ENCODE measurements at regions not wholly inside any gene's neighbourhood (a gene's known extent, or its start where the extent isn't known, plus 50 kb on each side); places are given as distances from the start of the nearest gene placed in this dataset.

GRCh38 chr10:3397231-3397630 lies 224.6 kb upstream of the PITRM1 start:
- Histone ChIP-seq H3K4me1 (ENCODE audit: control insufficient read depth in 1 of 2, insufficient read depth in 2 of 2, low read depth in 1 of 2, low read length in 1 of 2) (peaks cover 16 to 64% of the 10 kb centered on the region in 2 experiments; a peak in 3 of 4 replicates), H3K4me3 (ENCODE audit: low read depth in 2 of 2, low read length in 1 of 2) (no peak overlapping the region), H3K27me3 (ENCODE audit: insufficient read depth) (no peaks in the 10 kb centered on the region), H3K36me3 (replicated peaks in 1 of 2; ENCODE audit: control insufficient read depth in 1 of 2, insufficient read depth in 2 of 2, low read length in 1 of 2) (no peaks in the 10 kb centered on the region), H2AFZ (ENCODE audit: low read depth) (no peak overlapping the region), H3K79me2 (ENCODE audit: insufficient read depth) (no peaks in the 10 kb centered on the region), H3K4me2 (no peak overlapping the region), H3F3A (replicated peaks; ENCODE audit: insufficient read depth) (peaks cover 10% of the 10 kb centered on the region), H3K9ac (no peak overlapping the region), H3K9me3 (no peaks in the 10 kb centered on the region), H4K20me1 (ENCODE audit: insufficient read depth) (no peaks in the 10 kb centered on the region), H3K9me2 (no peaks in the 10 kb centered on the region), H3K27ac (ENCODE audit: low read depth in 2 of 2, low read length in 1 of 2) (peak overlapping the region; percentile 10 to 97; a peak in 1 of 4 replicates)
- POLR2A ChIA-PET = interaction anchor here (3.2 kb wide), 1 partner anchor 387 kb away, joined by 24 read pairs; the partner anchor contains the start of gene KLF6
- CTCF ChIA-PET = interaction anchor here (0.6 to 1.2 kb wide), 3 partner anchors 129 to 1259 kb away, joined by 3 to 5 read pairs (median 4); no protein-coding TSS in a partner anchor
- TF ChIP-seq POLR2AphosphoS5 (IDR thresholded peaks at IDR 0.05; ENCODE audit: low read depth, low read length) (no peak), SIN3A (IDR thresholded peaks at IDR 0.05; ENCODE audit: borderline replicate concordance, low read depth, low read length) (no peak)
- 71% methylated on average over 4 of the region's 4 CpGs for WGBS (ENCODE audit: low lambda C conversion rate)
- no peak for DNase-seq

DNA sequence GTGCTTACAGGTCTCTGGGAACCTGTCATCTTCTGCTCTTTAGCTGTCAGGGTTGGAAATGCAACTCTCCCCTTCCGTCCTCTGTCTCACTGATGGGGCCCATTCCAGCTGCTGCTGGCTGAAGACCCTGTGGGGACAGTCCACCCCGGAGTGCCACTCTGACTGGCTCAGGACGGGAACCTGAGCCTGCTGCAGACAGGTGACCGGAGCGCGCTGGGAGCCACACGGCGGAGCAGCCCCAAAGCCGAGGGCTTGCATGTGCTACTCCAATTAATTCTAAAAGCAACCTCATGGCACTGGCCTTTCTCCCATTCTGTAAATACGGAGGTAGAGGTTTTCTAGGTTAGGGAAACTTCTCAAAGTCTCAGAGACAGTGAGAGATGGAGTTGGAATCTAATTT lies 223.5 kb upstream of the PITRM1 start:
- H3K27me3 ChIP-seq (ENCODE audit: insufficient read depth) = no peaks in the 10 kb centered on the region
- no peaks in the 10 kb centered on the region for H3K79me2 ChIP-seq (ENCODE audit: insufficient read depth)
- 84% methylated on average over 10 of the region's 10 CpGs for WGBS (ENCODE audit: low lambda C conversion rate)
- ChIA-PET CTCF (interaction anchor here (0.8 to 2.4 kb wide), 3 partner anchors 9 to 203 kb away, joined by 3 to 10 read pairs (median 3); no protein-coding TSS in a partner anchor), POLR2A (interaction anchor here (3.2 kb wide), 1 partner anchor 388 kb away, joined by 24 read pairs; the partner anchor contains the start of gene KLF6)
- H3F3A ChIP-seq (replicated peaks; ENCODE audit: insufficient read depth) = peaks cover 2% of the 10 kb centered on the region
- peak; percentile 39 for DNase-seq
- no peak overlapping the region for H3K9ac ChIP-seq
- no peaks in the 10 kb centered on the region for H4K20me1 ChIP-seq (ENCODE audit: insufficient read depth)
- no peak overlapping the region for H2AFZ ChIP-seq (ENCODE audit: low read depth)
- H3K4me1 ChIP-seq (ENCODE audit: control insufficient read depth in 1 of 2, insufficient read depth in 2 of 2, low read depth in 1 of 2, low read length in 1 of 2) = peaks cover 11 to 65% of the 10 kb centered on the region in 2 experiments; a peak in 3 of 4 replicates
- no peaks in the 10 kb centered on the region for H3K9me3 ChIP-seq
- no peak overlapping the region for H3K4me3 ChIP-seq (ENCODE audit: low read depth in 2 of 2, low read length in 1 of 2)
- no peak overlapping the region for H3K4me2 ChIP-seq
- H3K36me3 ChIP-seq (replicated peaks in 1 of 2; ENCODE audit: control insufficient read depth in 1 of 2, insufficient read depth in 2 of 2, low read length in 1 of 2) = no peaks in the 10 kb centered on the region
- H3K9me2 ChIP-seq = no peaks in the 10 kb centered on the region
- TF ChIP-seq YY1 (IDR thresholded peaks at IDR 0.05; ENCODE audit: low read depth) (no peak), EZH2phosphoT487 (IDR thresholded peaks at IDR 0.05; ENCODE audit: borderline replicate concordance, low read depth) (no peak), TCF12 (IDR thresholded peaks at IDR 0.05) (no peak), EP300 (IDR thresholded peaks at IDR 0.05; ENCODE audit: borderline replicate concordance in 1 of 2, low read depth in 1 of 2, low read length in 1 of 2) (no peak)
- peak overlapping the region in 1 of 2 experiments; percentile 95; a peak in 2 of 4 replicates for H3K27ac ChIP-seq (ENCODE audit: low read depth in 2 of 2, low read length in 1 of 2)

GRCh38 chr10:3395458-3395861 lies 222.9 kb upstream of the PITRM1 start:
- peak; percentile 82 for DNase-seq
- H3K9me3 ChIP-seq = no peaks in the 10 kb centered on the region
- no peak overlapping the region for H3K4me3 ChIP-seq (ENCODE audit: low read depth in 2 of 2, low read length in 1 of 2)
- 74% methylated on average over 4 of the region's 6 CpGs for WGBS (ENCODE audit: low lambda C conversion rate)
- H3K27me3 ChIP-seq (ENCODE audit: insufficient read depth) = no peaks in the 10 kb centered on the region
- CTCF ChIA-PET = interaction anchor here (0.8 to 2.4 kb wide), 3 partner anchors 8 to 202 kb away, joined by 3 to 10 read pairs (median 3); no protein-coding TSS in a partner anchor
- peak overlapping the region in 1 of 2 experiments; percentile 95; a peak in 2 of 4 replicates for H3K27ac ChIP-seq (ENCODE audit: low read depth in 2 of 2, low read length in 1 of 2)
- no peak overlapping the region for H2AFZ ChIP-seq (ENCODE audit: low read depth)
- H3K4me1 ChIP-seq (ENCODE audit: control insufficient read depth in 1 of 2, insufficient read depth in 2 of 2, low read depth in 1 of 2, low read length in 1 of 2) = peaks cover 6 to 63% of the 10 kb centered on the region in 2 experiments; a peak in 3 of 4 replicates
- POLR2A ChIA-PET = interaction anchor here (3.2 kb wide), 1 partner anchor 389 kb away, joined by 24 read pairs; the partner anchor contains the start of gene KLF6
- H3K9ac ChIP-seq = no peak overlapping the region
- H3K36me3 ChIP-seq (replicated peaks in 1 of 2; ENCODE audit: control insufficient read depth in 1 of 2, insufficient read depth in 2 of 2, low read length in 1 of 2) = no peaks in the 10 kb centered on the region
- H3K9me2 ChIP-seq = no peaks in the 10 kb centered on the region
- no peak overlapping the region for H3K4me2 ChIP-seq
- H3F3A ChIP-seq (replicated peaks; ENCODE audit: insufficient read depth) = no peaks in the 10 kb centered on the region
- H3K79me2 ChIP-seq (ENCODE audit: insufficient read depth) = no peaks in the 10 kb centered on the region
- H4K20me1 ChIP-seq (ENCODE audit: insufficient read depth) = no peaks in the 10 kb centered on the region
- TF ChIP-seq MEF2A (IDR thresholded peaks at IDR 0.05; ENCODE audit: borderline replicate concordance, low read depth) (no peak), REST (IDR thresholded peaks at IDR 0.05; ENCODE audit: low read depth, low read length) (no peak), GATA2 (CRISPR knock-in tag; IDR thresholded peaks at IDR 0.05) (peak; percentile 96), EP300 (IDR thresholded peaks at IDR 0.05; ENCODE audit: borderline replicate concordance in 1 of 2, low read depth in 1 of 2, low read length in 1 of 2) (peak in 1 of 2 experiments; percentile 94; a peak in 2 of 4 replicates), RCOR1 (IDR thresholded peaks at IDR 0.05; ENCODE audit: low read length) (peak; percentile 83; the same call in 1 of the 2 replicates), CTCF (IDR thresholded peaks at IDR 0.05) (no peak), MXI1 (IDR thresholded peaks at IDR 0.05; ENCODE audit: low read depth, low read length) (peak; percentile 69; the same call in 1 of the 2 replicates), FOXJ3 (CRISPR knock-in tag; IDR thresholded peaks at IDR 0.05) (peak; percentile 94), SMC3 (IDR thresholded peaks at IDR 0.05; ENCODE audit: low read depth, low read length) (peak; percentile 10; the same call in 1 of the 2 replicates), TCF12 (IDR thresholded peaks at IDR 0.05) (0 out of 2 replicates have a peak, but pooled peaks have one; percentile 32), RAD21 (IDR thresholded peaks at IDR 0.05; ENCODE audit: low read length) (peak; percentile 43), CHD2 (IDR thresholded peaks at IDR 0.05; ENCODE audit: low read length, partially characterized antibody) (peak; percentile 54)

Data from SK-N-SH (cell line).